OCI-LY3 (cell line): ENCODE measurements at regions not wholly inside any gene's neighbourhood (a gene's known extent, or its start where the extent isn't known, plus 50 kb on each side); places are given as distances from the start of the nearest gene placed in this dataset.

Experiments
- H2AFZ ChIP-seq: fragments of 200-600, 300-600 bp; shearing (Covaris generic); 2 replicates; pipeline ENCODE4 v1.6.0; 2014; ENCODE audit warnings: antibody characterized with exemption, low read depth, low read length
- H3K27ac ChIP-seq: fragments of 200-600, 300-600 bp; sonication (generic); 2 replicates; pipeline ENCODE4 v1.5.1; 2014; ENCODE audit warnings: mild to moderate bottlenecking, low read length, moderate library complexity, mixed read lengths
- H3K27me3 ChIP-seq: fragments of 200-600, 300-600 bp; sonication (generic); 2 replicates; pipeline ENCODE4 v1.6.1; 2014; ENCODE audit warnings: low read depth, low read length, mixed read lengths
- H3K36me3 ChIP-seq: fragments of 200-600, 300-600 bp; sonication (generic); replicated peaks from 2 replicates; pipeline ENCODE3; 2014; ENCODE audit warnings: low read depth, low read length, mixed read lengths
- H3K4me1 ChIP-seq: fragments of 300-600, 200-600 bp; sonication (generic); 2 replicates; pipeline ENCODE4 v1.6.1; 2014; ENCODE audit warnings: low read length, mixed read lengths
- H3K4me2 ChIP-seq: fragments of 200-600, 300-600 bp; sonication (generic); 2 replicates; pipeline ENCODE4 v1.6.1; 2014; ENCODE audit warnings: low read length, mixed read lengths
- H3K4me3 ChIP-seq: fragments of 300-600, 200-600 bp; sonication (generic); 2 replicates; pipeline ENCODE4 v1.5.1; 2014; ENCODE audit warnings: antibody characterized with exemption, mild to moderate bottlenecking, low read length, moderate library complexity
- H3K79me2 ChIP-seq: fragments of 300-600, 200-600 bp; shearing (Covaris generic); 2 replicates; pipeline ENCODE4 v1.6.1; 2014; ENCODE audit warnings: mild to moderate bottlenecking, low read length, mixed read lengths
- H3K9ac ChIP-seq: fragments of 300-600, 200-600 bp; shearing (Covaris generic); 2 replicates; pipeline ENCODE4 v1.6.0; 2014; ENCODE audit warnings: mild to moderate bottlenecking, low read length, moderate library complexity
- H3K9me3 ChIP-seq: fragments of 200-600, 300-600 bp; shearing (Covaris generic); 2 replicates; pipeline ENCODE4 v1.6.1; 2014; ENCODE audit warnings: low read length, mixed read lengths; ENCODE audit not compliant: insufficient read depth
- H4K20me1 ChIP-seq: fragments of 200-600, 300-600 bp; sonication (generic); 2 replicates; pipeline ENCODE4 v1.6.1; 2016; ENCODE audit warnings: low read length, mixed read lengths; ENCODE audit not compliant: insufficient read depth
- CTCF ChIP-seq: fragments of 200-600, 300-600 bp; sonication (generic); IDR thresholded peaks from 2 replicates; pipeline ENCODE4 v1.5.1; 2014; ENCODE audit warnings: antibody characterized with exemption, low read length, low read depth
- EZH2phosphoT487 ChIP-seq: fragments of 200-600 bp; shearing (Covaris generic); IDR thresholded peaks from 2 replicates; pipeline ENCODE4 v1.6.1; 2018; ENCODE audit warnings: antibody characterized with exemption, mixed run types, low read depth

- H3K4me1 ChIP-seq: no peaks in the 10 kb centered on the region
- H2AFZ ChIP-seq: no peak overlapping the region
- no peak overlapping the region for H3K9ac ChIP-seq
- H3K27ac ChIP-seq: no peak overlapping the region
- no peaks in the 10 kb centered on the region for H3K79me2 ChIP-seq
- TF ChIP-seq CTCF: no peak
- TF ChIP-seq EZH2phosphoT487: no peak
- no peaks in the 10 kb centered on the region for H3K36me3 ChIP-seq
- H3K4me2 ChIP-seq: no peak overlapping the region
- H3K27me3 ChIP-seq: no peaks in the 10 kb centered on the region
- no peaks in the 10 kb centered on the region for H3K9me3 ChIP-seq
- H3K4me3 ChIP-seq: no peak overlapping the region
- H4K20me1 ChIP-seq: no peaks in the 10 kb centered on the region
Observed at GRCh38 chr2:53558867-53559266, 208.7 kb upstream of the CHAC2 start.

GRCh38 chr2:53549497-53549896 is 218.1 kb upstream of the CHAC2 start:
- TF ChIP-seq CTCF: no peak
- TF ChIP-seq EZH2phosphoT487: no peak
- Histone ChIP-seq H3K36me3 (no peaks in the 10 kb centered on the region), H3K27ac (no peak overlapping the region), H3K9ac (no peak overlapping the region), H3K4me1 (no peaks in the 10 kb centered on the region), H3K27me3 (no peaks in the 10 kb centered on the region), H3K9me3 (no peaks in the 10 kb centered on the region), H4K20me1 (no peaks in the 10 kb centered on the region), H3K4me3 (no peak overlapping the region), H3K79me2 (no peaks in the 10 kb centered on the region), H2AFZ (no peak overlapping the region), H3K4me2 (no peak overlapping the region)

GRCh38 chr2:53545604-53546003 is 222.0 kb upstream of the CHAC2 start:
- H3K9ac ChIP-seq: no peak overlapping the region
- H2AFZ ChIP-seq: no peak overlapping the region
- H3K36me3 ChIP-seq: no peaks in the 10 kb centered on the region

GRCh38 chr2:53544871-53545558 is 222.6 kb upstream of the CHAC2 start:
- TF ChIP-seq EZH2phosphoT487: no peak
- no peak for TF ChIP-seq CTCF
- no peak overlapping the region for H3K9ac ChIP-seq

More at GRCh38 chr2:53545604-53546003, 222.0 kb upstream of the CHAC2 start:
- no peak overlapping the region for H3K4me2 ChIP-seq
- 0 out of 2 replicates have a peak, but pooled peaks cover 3% of the 10 kb centered on the region for H3K9me3 ChIP-seq
- H3K79me2 ChIP-seq: no peaks in the 10 kb centered on the region
- H4K20me1 ChIP-seq: no peaks in the 10 kb centered on the region
- H3K4me1 ChIP-seq: no peaks in the 10 kb centered on the region
- TF ChIP-seq EZH2phosphoT487 (no peak), CTCF (no peak)
- no peak overlapping the region for H3K4me3 ChIP-seq
- H3K27me3 ChIP-seq: no peaks in the 10 kb centered on the region
- H3K27ac ChIP-seq: no peak overlapping the region

More at GRCh38 chr2:53544871-53545558, 222.6 kb upstream of the CHAC2 start:
- no peaks in the 10 kb centered on the region for H3K4me1 ChIP-seq
- H3K36me3 ChIP-seq: no peaks in the 10 kb centered on the region
- 0 out of 2 replicates have a peak, but pooled peaks cover 3% of the 10 kb centered on the region for H3K9me3 ChIP-seq
- H3K27me3 ChIP-seq: no peaks in the 10 kb centered on the region
- H3K4me3 ChIP-seq: no peak overlapping the region
- H3K4me2 ChIP-seq: no peak overlapping the region
- H3K27ac ChIP-seq: no peak overlapping the region
- no peak overlapping the region for H2AFZ ChIP-seq
- no peaks in the 10 kb centered on the region for H4K20me1 ChIP-seq
- H3K79me2 ChIP-seq: no peaks in the 10 kb centered on the region
